Astrocyte (in vitro differentiated cells and primary cell): ENCODE measurements at regions not wholly inside any gene's neighbourhood (a gene's known extent, or its start where the extent isn't known, plus 50 kb on each side); places are given as distances from the start of the nearest gene placed in this dataset.
"Not testable (repeated sequence)": the region's sequence is repeated elsewhere in the genome, so short reads cannot be mapped to it uniquely, and the experiment has no call there.

Source experiments
- DNase-seq: peaks from one replicate; pipeline ENCODE4 v3.0.0-alpha.2; 2010; ENCODE audit warnings: low read depth
- FAIRE-seq: peaks from 2 replicates; lab custom pipeline; 2011; peaks lifted over from hg19 to GRCh38; lab: Jason Lieb, UNC
- H2AFZ ChIP-seq: 2 replicates; pipeline ENCODE4 v1.6.0; 2012; ENCODE audit warnings: low read depth, low read length, inconsistent platforms
- H3K27ac ChIP-seq: 2 replicates; pipeline ENCODE4 v1.5.1; 2011; ENCODE audit warnings: low read depth, low read length, inconsistent platforms
- H3K27me3 ChIP-seq: 2 replicates; pipeline ENCODE4 v1.6.0; 2011; ENCODE audit warnings: low read length, inconsistent platforms; ENCODE audit not compliant: insufficient read depth
- H3K36me3 ChIP-seq: 2 replicates; pipeline ENCODE4 v1.5.1; 2011; ENCODE audit warnings: low read length, inconsistent platforms; ENCODE audit not compliant: insufficient read depth
- H3K4me1 ChIP-seq: 2 replicates; pipeline ENCODE4 v1.5.1; 2011; ENCODE audit warnings: low read length, inconsistent platforms; ENCODE audit not compliant: insufficient read depth
- H3K4me2 ChIP-seq: 2 replicates; pipeline ENCODE4 v1.6.0; 2012; ENCODE audit warnings: low read length, inconsistent platforms
- H3K4me3 ChIP-seq: 2 replicates; pipeline ENCODE4 v1.5.1; 2011; ENCODE audit warnings: low read depth, mild to moderate bottlenecking, low read length, inconsistent platforms; ENCODE audit not compliant: insufficient read depth
- H3K79me2 ChIP-seq: 2 replicates; pipeline ENCODE4 v1.6.0; 2012; ENCODE audit warnings: mild to moderate bottlenecking, low read length, inconsistent platforms; ENCODE audit not compliant: insufficient read depth
- H3K9ac ChIP-seq: 2 replicates; pipeline ENCODE4 v1.6.0; 2012; ENCODE audit warnings: mild to moderate bottlenecking, low read length, inconsistent platforms
- H3K9me3 ChIP-seq: 2 replicates; pipeline ENCODE4 v1.5.1; 2012; ENCODE audit warnings: low read depth, mild to moderate bottlenecking, low read length, inconsistent platforms; ENCODE audit not compliant: insufficient read depth
- H4K20me1 ChIP-seq: 2 replicates; pipeline ENCODE4 v1.6.0; 2012; ENCODE audit warnings: low read length, inconsistent platforms; ENCODE audit not compliant: insufficient read depth
- H3K27ac Mint-ChIP-seq: one replicate; pipeline ENCODE4 v1.8.0; 2021; ENCODE audit warnings: mild to moderate bottlenecking, mixed read lengths; ENCODE audit not compliant: unreplicated experiment
- H3K27me3 Mint-ChIP-seq: one replicate; pipeline ENCODE4 v1.8.0; 2021; ENCODE audit warnings: low read depth, mixed read lengths; ENCODE audit not compliant: unreplicated experiment
- H3K36me3 Mint-ChIP-seq: one replicate; pipeline ENCODE4 v1.8.0; 2021; ENCODE audit warnings: low read depth, mixed read lengths; ENCODE audit not compliant: unreplicated experiment
- H3K4me1 Mint-ChIP-seq: one replicate; pipeline ENCODE4 v1.8.0; 2021; ENCODE audit warnings: low read depth, mixed read lengths; ENCODE audit not compliant: unreplicated experiment
- H3K4me3 Mint-ChIP-seq: one replicate; pipeline ENCODE4 v1.8.0; 2021; ENCODE audit warnings: mild to moderate bottlenecking, moderate library complexity, mixed read lengths; ENCODE audit not compliant: unreplicated experiment
- H3K9me3 Mint-ChIP-seq: one replicate; pipeline ENCODE4 v1.8.0; 2021; ENCODE audit warnings: mild to moderate bottlenecking, mixed read lengths; ENCODE audit not compliant: unreplicated experiment
- EZH2 ChIP-seq: IDR thresholded peaks from 2 replicates; pipeline ENCODE4 v1.6.1; 2012; ENCODE audit warnings: mild to moderate bottlenecking, low read length, inconsistent platforms; ENCODE audit not compliant: insufficient read depth
- TF ChIP-seq, protein P1 (sequence below): IDR thresholded peaks from 2 replicates; pipeline ENCODE4 v1.5.1; 2011; ENCODE audit warnings: low read depth, mild to moderate bottlenecking, inconsistent platforms, low read length, moderate library complexity; ENCODE audit not compliant: insufficient read depth

GRCh38 chr3:38958026-38958720 is 93.6 kb downstream of the SCN11A start:
- H3K36me3 Mint-ChIP-seq = no peaks in the 10 kb centered on the region

DNA sequence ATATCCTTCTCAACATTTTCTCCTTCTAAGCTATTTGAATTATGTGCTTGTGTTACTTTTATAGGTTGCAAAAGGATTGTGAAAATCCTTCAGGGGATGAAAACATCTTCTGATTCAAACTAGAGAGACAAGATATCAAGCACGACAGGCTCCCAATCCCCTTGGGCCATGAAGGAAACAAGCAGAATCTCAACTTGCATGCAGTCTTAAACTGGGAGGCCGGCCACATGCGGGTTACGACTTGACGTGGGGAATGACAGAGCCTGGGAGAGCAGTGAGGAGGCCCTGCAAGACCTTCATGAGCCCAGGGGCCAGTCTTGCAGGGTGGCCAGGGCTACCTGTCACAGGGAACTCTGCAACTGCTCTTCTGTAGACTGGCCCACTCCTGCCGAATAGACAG is 94.4 kb downstream of the SCN11A start:
- H3K36me3 ChIP-seq = no peaks in the 10 kb centered on the region
- no peaks in the 10 kb centered on the region for H3K9me3 ChIP-seq
- H3K27ac ChIP-seq = no peak overlapping the region
- H3K4me3 Mint-ChIP-seq = no peak overlapping the region
- peaks cover 6% of the 10 kb centered on the region for H3K27me3 Mint-ChIP-seq
- H3K9ac ChIP-seq = no peak overlapping the region
- no peak overlapping the region for H2AFZ ChIP-seq
- H3K4me1 Mint-ChIP-seq = no peaks in the 10 kb centered on the region
- H3K4me3 ChIP-seq = no peak overlapping the region
- H3K9me3 Mint-ChIP-seq = no peaks in the 10 kb centered on the region
- H3K27ac Mint-ChIP-seq = no peak overlapping the region
- DNase-seq (no peak), FAIRE-seq (no peak)
- H3K79me2 ChIP-seq = no peaks in the 10 kb centered on the region
- TF ChIP-seq EZH2 = no peak
- TF ChIP-seq, protein P1, sequence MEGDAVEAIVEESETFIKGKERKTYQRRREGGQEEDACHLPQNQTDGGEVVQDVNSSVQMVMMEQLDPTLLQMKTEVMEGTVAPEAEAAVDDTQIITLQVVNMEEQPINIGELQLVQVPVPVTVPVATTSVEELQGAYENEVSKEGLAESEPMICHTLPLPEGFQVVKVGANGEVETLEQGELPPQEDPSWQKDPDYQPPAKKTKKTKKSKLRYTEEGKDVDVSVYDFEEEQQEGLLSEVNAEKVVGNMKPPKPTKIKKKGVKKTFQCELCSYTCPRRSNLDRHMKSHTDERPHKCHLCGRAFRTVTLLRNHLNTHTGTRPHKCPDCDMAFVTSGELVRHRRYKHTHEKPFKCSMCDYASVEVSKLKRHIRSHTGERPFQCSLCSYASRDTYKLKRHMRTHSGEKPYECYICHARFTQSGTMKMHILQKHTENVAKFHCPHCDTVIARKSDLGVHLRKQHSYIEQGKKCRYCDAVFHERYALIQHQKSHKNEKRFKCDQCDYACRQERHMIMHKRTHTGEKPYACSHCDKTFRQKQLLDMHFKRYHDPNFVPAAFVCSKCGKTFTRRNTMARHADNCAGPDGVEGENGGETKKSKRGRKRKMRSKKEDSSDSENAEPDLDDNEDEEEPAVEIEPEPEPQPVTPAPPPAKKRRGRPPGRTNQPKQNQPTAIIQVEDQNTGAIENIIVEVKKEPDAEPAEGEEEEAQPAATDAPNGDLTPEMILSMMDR = no peak
- no peaks in the 10 kb centered on the region for H3K36me3 Mint-ChIP-seq
- H3K4me1 ChIP-seq = no peaks in the 10 kb centered on the region
- H3K27me3 ChIP-seq = peaks cover 2% of the 10 kb centered on the region
- no peaks in the 10 kb centered on the region for H4K20me1 ChIP-seq
- no peak overlapping the region for H3K4me2 ChIP-seq

More at GRCh38 chr3:38958026-38958720, 93.6 kb downstream of the SCN11A start:
- no peak overlapping the region for H3K4me3 Mint-ChIP-seq
- Histone ChIP-seq H3K27me3 (peaks cover 2% of the 10 kb centered on the region), H3K4me1 (no peaks in the 10 kb centered on the region), H3K27ac (no peak overlapping the region), H3K9me3 (no peaks in the 10 kb centered on the region), H3K79me2 (no peaks in the 10 kb centered on the region), H3K4me2 (no peak overlapping the region), H3K9ac (no peak overlapping the region), H4K20me1 (no peaks in the 10 kb centered on the region), H3K4me3 (no peak overlapping the region), H2AFZ (no peak overlapping the region), H3K36me3 (no peaks in the 10 kb centered on the region)
- peaks cover 3% of the 10 kb centered on the region for H3K27me3 Mint-ChIP-seq
- no peak overlapping the region for H3K27ac Mint-ChIP-seq
- DNase-seq = no peak
- no peaks in the 10 kb centered on the region for H3K9me3 Mint-ChIP-seq
- H3K4me1 Mint-ChIP-seq = no peaks in the 10 kb centered on the region
- no peak for TF ChIP-seq EZH2
- TF ChIP-seq, protein P1 = no peak
- FAIRE-seq = no peak

DNA sequence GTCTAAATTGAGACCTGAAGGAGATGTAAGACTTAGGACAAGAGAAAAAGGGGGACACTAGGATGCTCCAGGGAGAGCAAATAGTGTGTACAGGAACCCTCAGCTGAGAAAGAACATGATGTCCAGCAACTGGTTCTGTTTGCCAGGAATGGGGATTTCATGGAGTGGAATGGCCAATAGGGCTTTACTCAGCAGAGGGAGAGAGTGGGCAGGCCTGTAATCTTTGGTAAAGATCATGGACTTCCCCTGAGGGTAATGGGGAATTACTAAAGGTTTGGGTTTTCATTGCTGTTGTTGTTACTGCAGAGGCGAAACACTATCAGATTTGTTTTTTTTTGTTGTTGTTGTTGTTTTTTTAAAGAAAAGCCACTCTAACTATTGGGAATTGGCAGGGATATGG is 99.0 kb downstream of the SCN11A start:
- H3K36me3 ChIP-seq = no peaks in the 10 kb centered on the region
- H3K4me3 Mint-ChIP-seq = no peak overlapping the region
- no peaks in the 10 kb centered on the region for H3K79me2 ChIP-seq
- TF ChIP-seq, protein P1 = no peak
- no peak for TF ChIP-seq EZH2
- H4K20me1 ChIP-seq = no peaks in the 10 kb centered on the region
- DNase-seq (no peak), FAIRE-seq (no peak)
- no peaks in the 10 kb centered on the region for H3K4me1 ChIP-seq
- peaks cover 2% of the 10 kb centered on the region for H3K27me3 ChIP-seq
- no peak overlapping the region for H3K27ac ChIP-seq
- H3K27me3 Mint-ChIP-seq = peaks cover 11% of the 10 kb centered on the region
- H3K4me2 ChIP-seq = no peak overlapping the region
- no peak overlapping the region for H2AFZ ChIP-seq
- H3K4me1 Mint-ChIP-seq = no peaks in the 10 kb centered on the region
- H3K9me3 ChIP-seq = no peaks in the 10 kb centered on the region
- H3K4me3 ChIP-seq = no peak overlapping the region
- H3K36me3 Mint-ChIP-seq = no peaks in the 10 kb centered on the region
- no peak overlapping the region for H3K9ac ChIP-seq
- H3K9me3 Mint-ChIP-seq = no peaks in the 10 kb centered on the region
- H3K27ac Mint-ChIP-seq = no peak overlapping the region

GRCh38 chr3:38951167-38951566 is 100.6 kb downstream of the SCN11A start:
- not testable (repeated sequence) for H3K9me3 Mint-ChIP-seq, H3K36me3 Mint-ChIP-seq, H3K4me1 Mint-ChIP-seq, H3K4me2 ChIP-seq, H3K27ac Mint-ChIP-seq, FAIRE-seq, H3K27me3 Mint-ChIP-seq, H4K20me1 ChIP-seq, H3K4me3 Mint-ChIP-seq, H3K9me3 ChIP-seq, H3K27me3 ChIP-seq, DNase-seq, H2AFZ ChIP-seq, H3K27ac ChIP-seq, H3K4me3 ChIP-seq, H3K36me3 ChIP-seq, H3K79me2 ChIP-seq, H3K4me1 ChIP-seq, H3K9ac ChIP-seq
